Smooth muscle cell of the brain vasculature (primary cell): ENCODE measurements at regions not wholly inside any gene's neighbourhood (a gene's known extent, or its start where the extent isn't known, plus 50 kb on each side); places are given as distances from the start of the nearest gene placed in this dataset.

Experiments
- DNase-seq: peaks from one replicate; pipeline ENCODE4 v3.0.0-alpha.2; 2012; ENCODE audit warnings: low read depth, low spot score

DNA sequence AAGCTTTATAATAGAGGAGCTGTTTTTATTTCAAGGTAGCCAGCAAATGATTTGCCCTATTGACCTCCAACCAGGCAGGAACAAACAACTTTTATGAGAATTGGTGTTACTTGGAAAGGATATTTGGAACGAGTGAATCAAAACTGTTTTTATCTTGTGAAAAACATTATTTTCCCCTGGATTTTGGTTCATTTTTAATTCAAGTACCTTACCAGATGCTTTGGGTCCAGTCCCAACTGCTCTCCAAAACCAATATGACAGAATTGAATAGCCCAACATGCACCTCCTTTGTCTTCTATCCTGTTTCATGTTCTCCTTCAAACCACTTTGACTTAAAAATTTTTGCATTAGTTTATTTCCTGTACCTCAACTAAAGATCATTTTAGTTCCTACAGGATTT lies 178.6 kb upstream of the RBMS1 start:
- DNase-seq: no peak

DNA sequence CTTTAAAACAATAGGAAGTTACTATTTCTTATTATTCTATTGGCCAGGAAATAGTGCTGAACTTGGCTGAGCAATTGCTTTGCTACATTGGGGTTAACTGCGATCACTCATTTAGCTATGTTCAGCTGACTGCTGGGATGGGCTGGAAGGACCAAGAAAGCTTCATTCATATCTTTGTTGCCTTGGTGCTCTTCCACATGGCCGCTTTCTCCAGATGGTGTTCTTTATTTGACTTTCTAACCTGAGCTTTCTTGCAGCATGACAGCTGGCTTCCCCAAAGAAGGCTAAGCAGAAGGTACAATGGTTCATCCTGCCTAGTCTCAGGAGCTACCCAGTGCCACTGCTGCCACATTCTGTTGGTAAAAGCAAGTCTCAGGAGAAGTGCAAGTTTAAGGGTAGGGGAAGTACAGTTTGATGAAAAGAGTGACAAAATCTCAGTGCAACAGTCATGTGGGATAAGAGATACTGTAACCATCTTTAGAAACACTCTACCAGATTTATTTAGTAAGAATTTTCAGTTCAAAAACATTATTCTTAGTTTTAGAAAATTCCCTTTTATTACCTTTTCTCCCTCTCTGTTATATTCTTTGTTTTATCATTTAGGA lies 180.6 kb upstream of the RBMS1 start:
- no peak for DNase-seq

DNA sequence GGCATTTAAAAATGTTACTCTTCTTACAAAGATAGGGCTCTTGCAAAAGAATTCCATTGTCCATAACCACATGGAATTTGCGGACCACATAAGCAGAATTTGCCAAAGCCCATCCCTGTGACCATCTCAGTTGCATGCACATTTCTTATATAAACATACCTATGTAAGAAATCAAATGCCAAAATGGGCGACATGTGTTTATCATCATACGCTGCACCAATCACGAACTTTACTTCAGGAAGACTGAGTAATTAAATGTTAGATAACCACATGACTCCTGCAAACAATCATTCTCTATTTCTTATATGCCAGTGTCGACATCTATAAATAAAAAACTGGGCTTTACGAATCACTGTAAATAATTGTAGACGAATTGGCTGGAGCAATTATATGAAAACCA lies 186.1 kb upstream of the RBMS1 start:
- DNase-seq: no peak

DNA sequence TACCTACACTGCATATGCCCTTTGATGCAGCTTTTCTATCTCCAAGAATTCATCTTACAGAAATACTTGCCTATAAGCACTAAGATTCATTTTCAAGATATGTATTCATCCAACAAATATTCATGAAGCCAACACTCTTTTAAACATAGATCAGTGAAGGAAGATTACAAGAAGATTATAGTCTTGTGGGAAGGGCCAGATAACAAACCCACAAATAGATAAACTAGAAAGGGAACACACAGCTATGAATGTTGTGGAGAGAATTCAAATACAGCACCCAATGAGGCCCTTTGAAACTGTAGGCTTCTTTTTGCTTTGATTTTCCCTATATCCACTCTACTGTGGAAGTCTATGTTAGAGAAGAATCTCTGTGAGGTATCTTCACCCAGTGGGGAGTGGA lies 186.7 kb upstream of the RBMS1 start:
- DNase-seq: no peak

DNA sequence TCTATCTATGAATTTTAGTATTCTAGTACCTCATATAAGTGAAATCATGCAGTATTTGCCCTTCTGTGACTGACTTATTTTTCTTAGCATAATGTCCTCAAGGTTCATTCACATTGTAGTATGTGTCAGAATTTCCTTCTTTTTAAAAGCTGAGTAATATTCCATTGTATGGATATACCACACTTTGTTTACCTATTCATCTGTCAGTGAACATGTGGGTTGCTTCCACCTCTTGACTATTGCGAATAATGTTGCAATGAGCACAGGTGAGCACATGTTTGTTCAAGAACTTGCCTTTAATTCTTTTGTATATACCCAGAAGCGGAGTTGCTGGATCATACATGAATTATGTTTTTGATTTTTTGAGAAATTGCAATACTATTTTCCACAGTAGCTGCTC lies 187.4 kb upstream of the RBMS1 start:
- no peak for DNase-seq

DNA sequence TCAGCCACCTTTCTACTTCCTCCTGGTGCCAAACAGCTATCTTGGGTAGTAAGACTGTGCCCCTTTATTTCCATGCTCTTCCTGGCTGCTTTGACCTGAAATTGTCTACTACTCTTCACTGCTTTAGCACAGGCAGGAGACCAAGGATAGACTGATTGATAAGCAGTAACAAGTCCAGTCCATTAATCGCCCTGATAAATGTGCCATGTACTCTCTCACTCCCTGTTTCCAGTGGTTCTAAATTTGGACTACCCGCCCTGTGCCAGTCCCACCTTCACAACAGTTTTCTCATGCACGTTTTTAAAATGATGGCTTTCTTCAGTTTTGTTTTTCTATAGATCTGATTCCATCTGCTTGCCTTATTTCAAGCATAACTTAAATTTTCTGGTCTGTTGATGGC lies 189.6 kb upstream of the RBMS1 start:
- DNase-seq: no peak

DNA sequence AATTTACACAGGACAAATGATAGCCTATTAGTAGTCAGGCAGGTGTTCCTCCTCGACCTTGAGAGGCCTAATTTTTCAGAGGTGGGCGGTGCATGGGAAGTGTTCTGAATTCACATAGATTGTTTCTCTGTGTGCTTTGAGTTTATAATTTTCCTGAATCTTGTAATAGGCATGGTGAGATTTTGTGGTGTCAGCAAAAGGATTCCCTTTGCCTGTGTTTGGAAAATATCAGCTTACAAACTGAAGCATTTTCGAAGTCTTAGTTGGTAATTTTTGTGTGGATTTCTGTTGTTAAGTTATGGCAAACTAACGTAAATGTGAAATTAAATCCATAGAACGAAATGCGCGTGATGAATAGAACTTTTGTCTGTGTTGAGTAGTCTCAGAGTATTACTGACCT lies 194.0 kb upstream of the RBMS1 start:
- DNase-seq: no peak

DNA sequence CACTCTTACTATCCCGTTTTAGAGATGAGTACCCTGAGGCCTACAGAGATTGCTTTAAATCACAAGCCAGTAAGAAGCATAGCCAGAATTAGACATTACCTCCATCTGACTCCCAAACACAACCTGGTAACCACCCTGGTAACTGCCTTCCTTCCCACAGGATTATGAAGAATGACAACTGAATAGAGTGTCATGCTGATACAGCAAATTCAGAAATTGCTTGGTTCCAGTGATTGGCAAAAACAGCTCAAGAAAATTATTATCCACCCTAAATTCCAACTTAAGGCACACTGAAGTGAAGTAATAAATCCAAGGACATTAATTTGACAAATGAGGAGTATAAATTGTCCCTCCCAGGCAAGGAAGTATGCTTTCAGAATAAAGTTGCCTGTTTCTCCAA lies 195.8 kb upstream of the RBMS1 start:
- no peak for DNase-seq

DNA sequence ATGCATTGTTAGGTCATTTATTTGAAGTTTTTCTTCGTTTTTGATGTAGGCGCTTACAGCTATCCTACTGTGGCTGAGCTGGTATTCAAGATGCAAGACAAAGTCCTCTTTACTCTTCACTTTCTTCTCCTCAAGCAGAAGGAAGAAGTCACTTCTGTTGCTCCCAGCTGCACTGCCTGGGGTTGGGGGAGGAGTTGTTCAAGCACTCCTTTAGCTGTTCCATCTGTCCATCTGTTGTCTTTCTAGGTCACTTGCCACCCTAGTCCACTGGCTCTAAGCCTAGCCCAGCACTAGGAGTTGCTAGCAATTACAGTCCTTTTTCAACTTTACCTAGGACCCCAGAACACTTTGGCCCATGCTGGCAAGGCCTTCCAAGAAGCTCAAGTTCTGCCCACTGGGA lies 200.6 kb upstream of the RBMS1 start:
- DNase-seq: no peak

DNA sequence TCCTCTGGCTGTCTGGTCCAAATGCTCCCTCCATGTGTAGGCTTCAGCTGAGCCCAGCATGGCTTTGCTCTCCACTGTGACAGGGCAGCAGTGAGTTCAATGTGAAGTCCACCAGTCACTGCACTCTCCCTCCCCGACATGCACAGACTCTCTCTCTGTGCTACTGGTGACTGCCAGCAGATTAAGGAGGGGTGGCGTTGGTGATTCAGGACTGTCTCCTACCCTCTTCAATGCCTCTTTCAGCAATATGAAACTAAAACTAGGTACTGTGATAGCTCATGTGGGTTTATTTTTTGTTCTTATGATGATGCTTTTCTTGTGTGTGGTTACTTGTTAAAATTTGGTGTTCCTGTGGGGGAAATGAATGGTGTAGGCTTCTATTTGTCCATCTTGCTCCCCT lies 201.0 kb upstream of the RBMS1 start:
- no peak for DNase-seq

DNA sequence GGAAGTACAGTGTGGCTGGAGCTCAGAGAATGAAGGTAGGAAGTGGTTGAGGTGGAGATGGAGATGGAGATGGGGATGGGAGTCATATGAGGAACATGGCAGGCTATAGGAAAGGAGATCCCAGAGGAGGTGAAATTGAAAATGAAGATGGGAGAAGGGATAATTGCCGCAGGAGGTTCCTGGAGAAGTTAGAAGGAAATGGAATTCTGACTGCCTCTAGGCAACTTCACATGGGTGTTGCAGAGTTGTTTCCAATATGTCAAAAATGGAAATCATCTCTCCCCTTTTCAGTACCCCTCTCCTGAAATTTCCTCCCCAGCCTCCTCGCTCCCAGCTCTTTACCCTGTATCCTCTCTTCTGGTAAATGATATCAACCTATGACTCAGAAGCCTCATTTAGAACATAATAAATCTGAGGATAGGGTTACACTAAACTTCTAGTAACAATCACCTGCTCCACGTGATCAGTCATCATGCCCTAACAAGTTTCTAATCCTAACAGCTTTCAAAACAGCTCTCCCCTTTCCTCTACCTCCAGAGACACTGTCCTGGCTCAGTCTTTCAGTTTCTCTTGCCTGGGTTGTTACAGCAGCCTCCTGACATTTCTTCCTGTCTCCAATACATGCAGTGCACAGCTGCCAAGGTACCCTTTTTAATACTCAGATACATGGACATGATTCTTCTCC lies 201.9 kb upstream of the RBMS1 start:
- no peak for DNase-seq

DNA sequence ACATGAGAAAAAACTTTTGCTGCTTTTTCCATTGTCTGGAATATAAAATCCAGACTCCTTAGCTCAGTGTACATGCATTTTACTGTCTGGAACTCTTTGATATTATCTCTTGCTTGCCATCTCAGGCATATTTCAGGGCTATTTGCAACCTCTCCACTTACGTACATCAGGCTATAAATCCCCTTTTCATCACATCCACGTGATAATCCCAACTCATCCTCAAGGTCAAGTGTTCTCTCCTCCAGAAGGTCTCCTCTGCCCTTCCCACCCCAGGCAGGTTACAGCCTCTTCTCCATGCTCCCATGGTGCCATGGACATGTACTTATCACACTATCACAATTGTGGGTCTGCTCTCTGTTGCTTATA lies 202.5 kb upstream of the RBMS1 start:
- no peak for DNase-seq

DNA sequence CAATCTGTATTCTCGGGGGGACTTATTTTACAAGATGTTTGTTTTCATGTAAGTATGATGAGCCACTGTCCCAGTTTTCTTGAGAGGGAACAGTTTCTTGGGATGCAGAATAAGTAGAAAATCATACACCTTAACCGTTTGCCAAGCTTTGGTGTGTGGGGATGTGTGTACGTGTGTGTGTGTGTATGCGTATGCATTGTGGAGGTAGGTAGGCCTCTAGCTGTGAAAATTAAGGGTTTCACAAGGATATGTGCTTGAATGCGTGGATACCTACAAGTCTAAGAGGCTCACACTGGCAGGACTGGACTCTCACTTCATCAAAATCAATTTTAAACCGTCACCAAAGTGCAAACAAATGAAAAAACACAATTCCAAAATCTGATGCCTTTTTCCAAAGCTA lies 204.2 kb upstream of the RBMS1 start:
- DNase-seq: no peak

DNA sequence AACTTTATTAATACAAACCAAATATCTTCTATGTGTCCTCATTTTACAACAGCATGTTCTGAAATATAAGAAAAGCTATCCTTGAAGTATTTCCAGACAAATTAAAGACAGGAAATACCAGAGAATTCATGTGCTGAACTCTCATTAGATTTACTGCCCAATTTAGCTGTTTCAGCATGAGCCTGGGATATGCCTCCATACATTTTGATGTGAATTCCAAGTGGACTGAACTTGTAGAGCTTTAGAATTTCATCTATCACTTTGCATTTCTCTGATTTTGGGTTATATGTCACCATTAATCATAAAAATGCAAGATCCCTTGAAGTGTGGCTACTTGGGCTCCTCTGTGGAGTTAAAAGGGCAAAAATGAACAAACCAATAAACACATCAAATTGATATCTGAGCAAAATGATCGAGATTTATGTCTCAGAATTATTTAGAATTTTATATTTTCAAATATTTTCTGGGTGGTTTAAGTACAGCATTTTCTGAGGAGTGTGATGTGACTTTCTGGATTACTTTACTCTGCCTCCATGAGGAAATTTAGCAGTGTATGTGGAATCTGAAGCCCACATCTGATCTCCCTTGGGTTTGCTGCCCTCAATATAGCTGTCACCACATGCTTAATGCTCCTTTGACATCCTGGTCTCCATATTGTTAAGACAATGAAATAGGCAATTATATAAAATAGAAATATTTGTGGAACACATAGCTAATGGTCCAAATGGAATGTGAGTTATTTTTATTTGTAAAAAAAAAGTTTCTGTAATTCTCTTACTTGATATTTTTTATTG lies 206.6 kb upstream of the RBMS1 start:
- DNase-seq: no peak

DNA sequence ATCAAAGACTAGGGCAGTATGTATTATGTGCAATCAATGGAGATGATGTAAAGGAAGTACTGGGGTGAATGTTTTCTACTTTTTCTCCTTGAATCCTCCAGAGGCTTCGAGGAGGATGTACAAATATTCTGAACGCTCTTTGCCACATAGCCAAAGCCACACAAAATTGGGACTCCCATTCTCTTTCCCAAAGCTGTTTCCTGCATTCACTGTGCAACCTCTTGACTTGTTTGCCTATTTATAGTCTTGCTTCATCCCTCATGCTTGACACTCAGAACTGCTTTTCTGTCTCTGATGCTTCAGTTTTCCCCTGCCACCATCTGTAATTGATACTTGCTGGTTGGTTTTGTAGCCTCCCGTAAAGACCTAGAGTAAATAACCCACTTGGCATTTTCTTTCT lies 208.2 kb upstream of the RBMS1 start:
- no peak for DNase-seq

DNA sequence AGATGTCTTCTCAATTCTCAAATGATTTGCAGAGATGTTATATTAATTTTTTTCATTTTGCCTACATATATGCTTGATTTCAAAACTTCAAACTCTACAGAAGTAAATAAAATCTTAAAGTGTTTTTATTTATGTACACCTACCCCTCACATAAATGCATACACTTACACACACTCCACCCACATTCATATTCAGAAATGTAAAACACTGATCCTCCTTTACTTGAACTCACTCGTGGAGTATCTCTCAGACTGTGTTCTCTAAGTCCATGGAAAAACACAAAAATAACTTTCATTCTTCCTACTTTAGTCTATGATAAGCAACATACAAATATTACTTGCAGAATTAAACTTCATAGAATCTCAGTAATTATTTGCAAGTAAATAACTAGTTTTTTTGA lies 209.1 kb upstream of the RBMS1 start:
- no peak for DNase-seq

DNA sequence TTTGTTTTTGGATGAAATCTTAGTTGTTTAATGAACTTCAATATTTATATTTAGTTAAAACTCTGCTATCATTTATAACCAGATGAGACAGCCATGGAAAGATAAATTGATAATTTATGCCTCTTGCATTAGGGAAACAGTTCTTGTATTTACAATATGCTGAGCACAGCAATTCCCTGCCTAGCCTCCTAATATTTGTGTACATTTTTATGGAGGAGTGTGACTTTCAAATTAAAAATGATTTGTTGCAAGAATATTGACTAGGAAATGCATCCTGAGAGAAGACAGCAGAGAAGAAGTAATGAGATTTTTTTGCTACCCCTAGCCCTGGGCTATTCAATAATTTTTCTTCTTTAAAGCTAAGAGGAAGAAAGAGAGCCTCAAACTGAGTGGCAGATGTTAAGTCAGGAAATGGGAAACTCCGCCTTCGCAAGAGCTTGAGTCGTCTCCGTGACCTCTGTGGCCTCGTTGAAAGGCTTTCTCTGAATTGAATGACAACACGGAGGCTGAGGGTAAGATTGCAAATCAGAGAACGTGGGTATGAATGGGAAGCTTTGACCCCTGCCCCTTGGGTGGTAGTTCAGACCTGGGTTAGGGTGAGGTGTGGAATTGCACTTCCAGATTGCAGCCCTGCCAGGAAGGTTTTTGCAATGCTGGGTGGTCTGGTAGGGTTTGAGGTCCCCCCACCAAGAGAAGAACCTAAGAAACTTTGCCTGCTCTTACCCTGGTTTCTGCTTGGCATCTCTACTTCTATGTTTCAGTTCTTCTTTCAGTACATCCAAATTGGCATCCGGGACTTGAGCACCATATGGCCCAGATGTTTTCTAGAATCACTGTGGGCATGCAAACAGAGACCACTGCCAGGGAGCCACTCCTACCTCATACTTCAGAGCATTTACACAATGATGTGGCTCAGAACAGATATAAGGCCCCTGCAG lies 210.3 kb upstream of the RBMS1 start:
- DNase-seq: no peak

DNA sequence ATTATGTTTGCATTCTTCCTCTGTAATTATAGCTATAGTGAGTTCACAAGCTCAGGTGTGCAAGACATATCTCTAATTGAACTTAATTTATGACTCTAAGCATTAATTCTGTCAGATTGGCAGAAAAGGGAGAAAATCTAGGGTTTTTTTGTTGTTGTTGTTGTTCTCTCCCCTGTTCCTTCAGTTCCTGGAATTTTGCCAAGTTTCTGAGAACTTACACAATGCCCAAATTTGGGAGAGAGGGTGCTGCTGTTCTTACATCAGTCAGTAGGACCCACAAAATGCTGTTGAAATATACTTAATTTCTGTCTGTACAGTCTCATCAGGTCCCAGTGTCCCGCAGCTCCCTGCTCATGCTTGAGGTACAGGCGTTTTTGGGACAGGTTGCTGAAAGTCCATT lies 221.8 kb upstream of the RBMS1 start:
- DNase-seq: no peak

DNA sequence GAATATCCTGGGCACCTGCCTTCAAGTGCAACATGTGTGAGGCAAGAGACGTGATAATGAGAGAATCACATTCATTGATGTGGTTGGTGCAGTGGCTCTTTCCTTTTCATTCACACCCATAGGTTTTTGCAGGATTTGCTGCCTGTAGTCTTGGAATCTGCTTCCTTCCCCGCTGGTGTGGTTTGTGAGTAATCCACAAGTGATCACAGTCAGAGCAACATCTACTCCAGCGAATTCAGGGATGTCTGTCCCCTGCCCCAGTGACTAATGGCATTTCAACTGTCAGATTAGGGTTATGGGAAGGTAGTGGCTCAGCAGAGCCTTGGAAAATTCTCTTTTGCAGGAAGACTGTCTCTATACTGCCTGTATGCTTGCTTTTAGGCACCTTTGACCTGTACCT lies 225.5 kb upstream of the RBMS1 start:
- no peak for DNase-seq

DNA sequence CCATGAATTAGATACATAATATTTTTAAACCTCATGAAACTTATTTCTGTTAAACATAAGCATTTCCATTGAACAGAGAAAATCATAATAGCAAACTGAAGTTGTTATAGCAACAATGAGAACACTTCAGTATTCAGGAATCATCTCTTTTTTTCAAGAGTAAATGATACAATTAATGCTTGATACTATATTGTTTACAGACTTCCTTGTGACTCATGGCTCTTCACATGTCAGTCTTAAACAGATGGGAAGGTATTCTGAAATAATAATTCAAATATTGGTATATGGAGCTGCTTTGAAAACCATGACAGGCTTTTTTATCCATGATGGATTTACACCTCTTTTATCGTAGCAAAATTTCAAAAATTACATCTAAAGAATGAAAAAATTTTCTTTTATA lies 226.5 kb upstream of the RBMS1 start:
- no peak for DNase-seq

DNA sequence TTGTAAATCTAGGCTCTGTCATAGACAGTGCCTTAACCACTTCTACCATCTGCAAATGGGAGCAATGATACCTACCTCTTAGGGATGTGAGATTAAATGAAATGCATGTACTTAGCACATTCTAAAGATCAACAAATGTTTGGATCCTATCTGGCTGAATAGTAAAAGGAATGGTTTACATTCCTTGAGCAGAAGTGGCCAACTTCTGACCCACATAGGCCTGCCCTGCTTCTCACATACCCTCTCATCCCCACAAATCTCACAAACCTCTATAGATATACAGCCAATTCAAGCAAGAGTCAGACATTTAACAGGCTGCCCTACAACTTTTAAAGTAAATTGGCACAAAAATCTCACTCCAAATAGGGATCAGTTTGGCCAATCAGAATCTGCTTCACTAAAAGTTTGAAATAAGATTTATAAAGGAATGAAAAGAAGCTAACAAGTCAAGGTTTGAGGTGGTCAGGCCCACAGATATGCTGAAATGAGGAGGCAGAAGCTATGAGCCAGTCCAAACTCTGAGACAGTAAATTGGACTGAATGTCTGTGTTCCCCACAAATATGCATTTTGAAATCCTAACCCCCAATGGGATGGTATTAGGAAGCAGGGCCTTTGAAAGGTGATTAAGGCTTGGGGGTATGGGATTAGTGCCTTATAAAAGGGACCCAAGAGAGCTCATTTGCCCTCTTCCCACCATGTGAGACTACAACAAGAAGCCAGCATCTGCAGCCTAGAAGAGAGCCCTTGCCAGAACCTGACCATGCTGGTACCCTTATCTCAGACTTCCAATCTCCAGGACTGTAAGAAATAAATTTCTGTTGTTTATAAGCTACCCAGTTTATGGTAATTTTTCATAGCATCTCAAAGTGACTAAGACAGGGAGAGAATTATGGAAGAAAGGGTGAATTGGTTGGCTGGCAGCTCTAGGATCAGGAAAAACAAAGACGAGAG lies 227.8 kb upstream of the RBMS1 start:
- DNase-seq: no peak
